Omental fat pad (tissue), 3 donors: ENCODE measurements at regions not wholly inside any gene's neighbourhood (a gene's known extent, or its start where the extent isn't known, plus 50 kb on each side); places are given as distances from the start of the nearest gene placed in this dataset.

Source experiments
- ATAC-seq: fragments of 150-250 bp; one replicate; pipeline ENCODE4 v1.9.1; 2016; ENCODE audit warnings: mild to moderate bottlenecking, moderate library complexity; ENCODE audit not compliant: low FRiP score
- DNase-seq: peaks from one replicate; pipeline ENCODE4 v3.0.0-alpha.2; 2019; ENCODE audit warnings: low spot score
- TF ChIP-seq, protein P1 (sequence below), 3 donors: fragments of 450-650 bp; IDR thresholded peaks; one replicate each; pipeline ENCODE4 v1.5.1; 2016 to 2017; ENCODE audit warnings: antibody characterized with exemption in 3 of 3, mild to moderate bottlenecking in 3 of 3, moderate library complexity in 2 of 3

DNA sequence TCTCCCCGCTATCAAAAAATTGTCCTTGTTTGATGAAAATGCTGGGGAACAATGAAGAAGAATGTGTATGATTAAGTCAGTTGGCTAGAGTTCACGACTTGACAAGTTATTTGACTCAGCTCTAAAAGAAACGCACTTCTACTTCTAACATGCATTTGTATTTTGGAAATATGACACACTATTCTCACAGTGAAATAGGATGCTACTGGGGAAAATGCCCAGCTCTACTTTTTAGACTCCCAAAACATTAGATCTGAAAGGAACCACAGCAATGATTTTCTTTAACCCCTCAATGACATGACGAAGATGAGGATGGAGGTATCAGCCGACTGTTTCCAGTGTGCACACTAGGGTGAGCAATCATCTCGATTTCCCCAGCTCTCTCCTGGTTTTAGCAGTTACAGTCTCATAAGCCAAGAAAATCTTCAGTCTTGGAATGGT, 83.6 kb upstream of the PCSK1 start:
- DNase-seq: no peak
- TF ChIP-seq, protein P1, sequence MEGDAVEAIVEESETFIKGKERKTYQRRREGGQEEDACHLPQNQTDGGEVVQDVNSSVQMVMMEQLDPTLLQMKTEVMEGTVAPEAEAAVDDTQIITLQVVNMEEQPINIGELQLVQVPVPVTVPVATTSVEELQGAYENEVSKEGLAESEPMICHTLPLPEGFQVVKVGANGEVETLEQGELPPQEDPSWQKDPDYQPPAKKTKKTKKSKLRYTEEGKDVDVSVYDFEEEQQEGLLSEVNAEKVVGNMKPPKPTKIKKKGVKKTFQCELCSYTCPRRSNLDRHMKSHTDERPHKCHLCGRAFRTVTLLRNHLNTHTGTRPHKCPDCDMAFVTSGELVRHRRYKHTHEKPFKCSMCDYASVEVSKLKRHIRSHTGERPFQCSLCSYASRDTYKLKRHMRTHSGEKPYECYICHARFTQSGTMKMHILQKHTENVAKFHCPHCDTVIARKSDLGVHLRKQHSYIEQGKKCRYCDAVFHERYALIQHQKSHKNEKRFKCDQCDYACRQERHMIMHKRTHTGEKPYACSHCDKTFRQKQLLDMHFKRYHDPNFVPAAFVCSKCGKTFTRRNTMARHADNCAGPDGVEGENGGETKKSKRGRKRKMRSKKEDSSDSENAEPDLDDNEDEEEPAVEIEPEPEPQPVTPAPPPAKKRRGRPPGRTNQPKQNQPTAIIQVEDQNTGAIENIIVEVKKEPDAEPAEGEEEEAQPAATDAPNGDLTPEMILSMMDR (IDR thresholded peaks at IDR 0.05): no peak
- peak; percentile 34 for ATAC-seq

DNA sequence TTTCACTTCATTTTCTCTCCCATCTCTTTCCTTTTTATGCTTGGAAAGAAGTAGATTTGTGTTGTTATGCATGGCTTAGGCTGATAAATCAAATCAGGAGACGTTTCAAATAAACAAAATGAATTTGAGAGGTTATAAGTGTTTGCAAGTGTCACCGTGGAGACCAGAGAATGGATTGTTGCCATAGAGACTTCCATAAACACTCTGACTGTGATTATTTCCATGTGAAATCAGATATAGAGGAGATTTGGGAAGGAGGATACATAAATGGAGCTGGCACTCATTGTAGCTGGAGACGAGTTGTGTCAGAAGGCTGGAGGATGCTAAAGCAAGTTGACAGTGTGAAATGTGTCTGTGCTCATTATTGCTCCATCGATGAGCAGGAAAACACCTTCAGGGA, 84.2 kb upstream of the PCSK1 start:
- DNase-seq (no peak), ATAC-seq (no peak)
- TF ChIP-seq, protein P1 (IDR thresholded peaks at IDR 0.05): no peak

DNA sequence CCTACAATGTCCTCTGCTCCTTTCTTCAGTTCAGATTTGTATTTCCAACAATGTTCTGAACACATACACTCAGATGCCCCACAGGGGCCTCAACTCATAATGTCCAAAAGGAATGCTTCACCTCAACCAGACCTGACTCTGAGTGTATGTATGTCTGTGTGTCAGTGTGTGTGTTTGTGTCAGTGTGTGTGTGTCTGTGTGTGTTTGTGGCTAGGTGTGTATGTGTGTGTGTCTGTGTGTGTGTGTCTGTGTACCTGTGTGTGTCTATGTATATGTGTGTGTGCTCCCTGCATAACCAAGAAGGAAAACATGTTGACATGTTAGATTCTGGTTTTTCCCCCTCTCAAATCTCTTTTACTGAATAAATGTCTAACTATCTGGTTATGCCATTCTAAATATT, 87.3 kb upstream of the PCSK1 start:
- TF ChIP-seq, protein P1 (IDR thresholded peaks at IDR 0.05): no peak
- ATAC-seq (no peak), DNase-seq (no peak)

DNA sequence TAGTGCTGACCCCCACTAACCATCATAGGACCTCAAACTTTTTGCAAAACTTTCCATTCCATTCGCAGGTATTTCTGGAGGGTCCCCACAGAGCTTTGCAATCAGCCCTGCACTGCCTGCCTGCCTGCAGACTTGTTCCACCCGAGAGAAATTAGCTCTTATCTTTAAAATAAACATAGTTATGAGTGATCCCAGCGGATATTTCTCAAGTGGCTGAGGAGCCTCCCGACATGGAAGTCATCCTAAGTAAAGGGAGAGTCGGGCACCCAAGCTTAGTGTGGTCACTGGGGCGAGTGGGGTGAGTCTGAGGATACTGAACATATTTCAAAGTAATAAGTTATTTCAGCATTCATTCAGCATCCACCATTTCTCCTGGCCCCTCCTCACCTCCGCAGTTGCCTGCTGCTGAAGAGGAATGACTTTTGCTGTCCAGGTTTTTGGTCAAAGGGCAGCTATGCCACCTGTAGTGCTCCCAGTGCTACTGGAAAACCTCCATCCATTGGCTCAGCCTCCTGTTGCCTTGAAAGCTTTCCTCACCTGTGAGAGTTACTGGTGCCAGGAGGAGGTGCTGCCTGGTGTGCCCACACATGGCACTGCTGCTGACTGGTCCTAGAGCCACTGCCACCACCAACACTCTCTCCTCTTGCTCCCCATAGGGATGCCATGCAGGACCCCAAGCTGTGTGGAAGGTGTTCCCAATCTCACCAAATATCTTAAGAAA, 89.7 kb upstream of the PCSK1 start:
- no peak for DNase-seq
- TF ChIP-seq, protein P1 (IDR thresholded peaks at IDR 0.05): no peak
- ATAC-seq: no peak

- ATAC-seq: no peak
- no peak for DNase-seq
- TF ChIP-seq, protein P1 (IDR thresholded peaks at IDR 0.05): no peak
Observed at GRCh38 chr5:96527768-96528661, 95.0 kb upstream of the PCSK1 start.

DNA sequence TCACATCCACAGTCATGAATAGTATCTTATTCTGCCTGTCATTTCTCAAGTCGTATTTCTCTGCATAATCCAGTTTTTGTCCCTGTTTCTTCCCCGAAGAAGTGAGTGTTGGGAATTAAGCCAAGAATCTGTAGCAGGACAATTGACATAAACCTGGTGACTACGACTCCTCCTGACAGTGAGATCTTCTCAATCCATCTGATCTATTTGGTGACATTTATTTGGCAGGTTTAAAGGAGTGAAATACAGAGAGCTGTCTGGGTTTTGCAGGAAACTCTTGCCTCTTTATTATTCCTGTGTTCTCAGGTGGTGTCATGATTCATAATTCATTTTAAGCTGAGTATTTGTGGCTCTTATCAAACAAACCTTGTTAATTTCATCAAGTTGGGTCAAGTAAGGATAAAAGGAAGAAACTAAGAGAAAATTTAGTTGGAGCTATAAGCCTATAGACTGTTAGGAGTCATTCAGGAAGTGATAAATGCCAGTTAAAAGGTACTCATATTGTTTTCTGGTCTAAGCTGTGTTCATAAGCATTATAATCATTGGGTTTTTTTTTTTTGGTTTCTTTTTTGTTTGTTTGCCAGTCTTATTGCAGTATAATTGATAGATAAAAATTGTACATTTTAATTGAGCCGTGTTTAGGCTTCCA, 95.9 kb upstream of the PCSK1 start:
- peak; percentile 28 for ATAC-seq
- no peak for DNase-seq
- TF ChIP-seq, protein P1 (IDR thresholded peaks at IDR 0.05): no peak
